ENCODE measurements at regions not wholly inside any gene's neighbourhood (a gene's known extent, or its start where the extent isn't known, plus 50 kb on each side); places are given as distances from the start of the nearest gene placed in this dataset.

DNA sequence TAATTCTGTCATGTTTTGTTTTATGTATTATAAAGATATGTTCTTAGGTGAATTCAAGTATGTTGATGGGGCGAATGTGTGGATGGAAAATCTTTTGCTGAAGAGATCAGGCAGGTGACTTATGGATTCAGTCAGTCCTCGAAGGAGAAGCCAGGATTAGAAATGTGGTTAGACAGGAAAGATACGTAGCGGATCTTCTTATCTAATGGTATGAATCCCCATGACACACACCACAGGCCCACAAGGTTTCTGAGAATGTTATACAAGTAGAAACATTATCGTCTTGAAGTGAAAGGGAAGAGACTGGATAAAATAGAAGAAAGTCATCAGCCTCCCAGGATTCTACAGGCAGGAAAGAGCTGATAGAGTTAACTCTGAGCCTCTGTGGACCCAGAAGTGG is 69.0 kb upstream of the RFXAP start:
- no peak overlapping the region for H3K4me3 ChIP-seq (ENCODE audit: low read depth, low read length)
- no peak for DNase-seq (ENCODE audit: low read depth)
- TF ChIP-seq, protein P1, sequence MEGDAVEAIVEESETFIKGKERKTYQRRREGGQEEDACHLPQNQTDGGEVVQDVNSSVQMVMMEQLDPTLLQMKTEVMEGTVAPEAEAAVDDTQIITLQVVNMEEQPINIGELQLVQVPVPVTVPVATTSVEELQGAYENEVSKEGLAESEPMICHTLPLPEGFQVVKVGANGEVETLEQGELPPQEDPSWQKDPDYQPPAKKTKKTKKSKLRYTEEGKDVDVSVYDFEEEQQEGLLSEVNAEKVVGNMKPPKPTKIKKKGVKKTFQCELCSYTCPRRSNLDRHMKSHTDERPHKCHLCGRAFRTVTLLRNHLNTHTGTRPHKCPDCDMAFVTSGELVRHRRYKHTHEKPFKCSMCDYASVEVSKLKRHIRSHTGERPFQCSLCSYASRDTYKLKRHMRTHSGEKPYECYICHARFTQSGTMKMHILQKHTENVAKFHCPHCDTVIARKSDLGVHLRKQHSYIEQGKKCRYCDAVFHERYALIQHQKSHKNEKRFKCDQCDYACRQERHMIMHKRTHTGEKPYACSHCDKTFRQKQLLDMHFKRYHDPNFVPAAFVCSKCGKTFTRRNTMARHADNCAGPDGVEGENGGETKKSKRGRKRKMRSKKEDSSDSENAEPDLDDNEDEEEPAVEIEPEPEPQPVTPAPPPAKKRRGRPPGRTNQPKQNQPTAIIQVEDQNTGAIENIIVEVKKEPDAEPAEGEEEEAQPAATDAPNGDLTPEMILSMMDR (IDR thresholded peaks at IDR 0.05; ENCODE audit: insufficient read depth, low read length), result no peak

- DNase-seq (ENCODE audit: low read depth), result no peak
- H3K4me3 ChIP-seq (ENCODE audit: low read depth, low read length), result no peak overlapping the region
- TF ChIP-seq, protein P1 (IDR thresholded peaks at IDR 0.05; ENCODE audit: insufficient read depth, low read length), result no peak
Observed at GRCh38 chr13:36750461-36750860, 68.6 kb upstream of the RFXAP start.

DNA sequence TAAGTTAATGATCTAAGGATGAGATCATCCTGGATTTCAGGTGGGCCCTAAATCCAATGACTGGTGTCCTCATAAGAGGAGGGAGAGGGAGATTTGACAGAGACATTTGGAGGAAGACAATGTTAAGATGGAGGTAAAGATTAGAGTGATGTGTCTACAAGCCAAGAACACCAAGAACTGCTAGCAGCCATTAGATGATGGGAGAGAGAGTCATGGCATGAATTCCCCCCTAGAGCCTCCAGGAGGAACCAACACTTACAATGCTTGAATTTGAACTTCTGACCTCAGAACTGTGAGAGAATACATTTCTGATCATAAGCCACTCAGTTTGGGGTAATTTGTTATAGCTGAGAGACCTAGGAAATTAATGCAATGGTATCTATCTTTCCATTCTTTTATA is 68.1 kb upstream of the RFXAP start:
- H3K4me3 ChIP-seq (ENCODE audit: low read depth, low read length), result no peak overlapping the region
- no peak for DNase-seq (ENCODE audit: low read depth)
- TF ChIP-seq, protein P1 (IDR thresholded peaks at IDR 0.05; ENCODE audit: insufficient read depth, low read length), result no peak

- no peak overlapping the region for H3K4me3 ChIP-seq (ENCODE audit: low read depth, low read length)
- DNase-seq (ENCODE audit: low read depth), result no peak
- TF ChIP-seq, protein P1 (IDR thresholded peaks at IDR 0.05; ENCODE audit: insufficient read depth, low read length), result no peak
Observed at GRCh38 chr13:36752673-36753072, 66.3 kb upstream of the RFXAP start.

GRCh38 chr13:36753176-36753575 is 65.8 kb upstream of the RFXAP start:
- DNase-seq (ENCODE audit: low read depth), result no peak
- TF ChIP-seq, protein P1 (IDR thresholded peaks at IDR 0.05; ENCODE audit: insufficient read depth, low read length), result no peak
- H3K4me3 ChIP-seq (ENCODE audit: low read depth, low read length), result no peak overlapping the region

GRCh38 chr13:36758345-36758744 is 60.7 kb upstream of the RFXAP start:
- TF ChIP-seq, protein P1 (IDR thresholded peaks at IDR 0.05; ENCODE audit: insufficient read depth, low read length), result no peak
- no peak for DNase-seq (ENCODE audit: low read depth)

DNA sequence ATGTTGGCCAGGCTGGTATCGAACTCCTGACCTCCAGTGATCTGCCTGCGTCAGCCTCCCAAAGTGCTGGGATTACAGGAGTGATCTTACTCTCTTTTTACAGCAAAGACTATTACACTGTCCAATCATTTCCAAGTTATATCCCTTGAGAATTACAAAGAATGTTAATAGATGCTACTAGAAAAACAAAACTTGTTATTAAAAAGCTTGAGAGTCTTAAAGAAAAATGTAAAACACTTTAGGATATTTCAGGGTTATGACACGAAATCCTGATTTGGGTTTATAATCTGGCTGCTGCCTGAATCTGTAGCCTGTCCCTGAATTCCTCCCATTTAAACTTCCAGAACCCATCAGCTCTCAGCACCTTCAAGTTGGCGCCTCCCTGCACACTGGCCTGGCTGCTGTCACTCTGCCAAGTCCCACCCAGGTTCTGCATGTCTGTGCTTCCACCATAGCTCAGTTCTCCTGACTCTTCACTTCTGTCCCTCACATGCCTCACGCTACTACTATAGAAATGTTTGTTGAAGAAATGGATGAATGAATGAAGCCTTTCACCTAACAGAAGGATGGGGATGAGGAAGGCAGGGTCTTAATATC is 55.8 kb upstream of the RFXAP start:
- TF ChIP-seq, protein P1 (IDR thresholded peaks at IDR 0.05; ENCODE audit: insufficient read depth, low read length), result no peak
- no peak overlapping the region for H3K4me3 ChIP-seq (ENCODE audit: low read depth, low read length)
- no peak for DNase-seq (ENCODE audit: low read depth)

More at GRCh38 chr13:36758345-36758744, 60.7 kb upstream of the RFXAP start:
- H3K4me3 ChIP-seq (ENCODE audit: low read depth, low read length), result no peak overlapping the region
